ENCODE measurements at regions not wholly inside any gene's neighbourhood (a gene's known extent, or its start where the extent isn't known, plus 50 kb on each side); places are given as distances from the start of the nearest gene placed in this dataset.

DNA sequence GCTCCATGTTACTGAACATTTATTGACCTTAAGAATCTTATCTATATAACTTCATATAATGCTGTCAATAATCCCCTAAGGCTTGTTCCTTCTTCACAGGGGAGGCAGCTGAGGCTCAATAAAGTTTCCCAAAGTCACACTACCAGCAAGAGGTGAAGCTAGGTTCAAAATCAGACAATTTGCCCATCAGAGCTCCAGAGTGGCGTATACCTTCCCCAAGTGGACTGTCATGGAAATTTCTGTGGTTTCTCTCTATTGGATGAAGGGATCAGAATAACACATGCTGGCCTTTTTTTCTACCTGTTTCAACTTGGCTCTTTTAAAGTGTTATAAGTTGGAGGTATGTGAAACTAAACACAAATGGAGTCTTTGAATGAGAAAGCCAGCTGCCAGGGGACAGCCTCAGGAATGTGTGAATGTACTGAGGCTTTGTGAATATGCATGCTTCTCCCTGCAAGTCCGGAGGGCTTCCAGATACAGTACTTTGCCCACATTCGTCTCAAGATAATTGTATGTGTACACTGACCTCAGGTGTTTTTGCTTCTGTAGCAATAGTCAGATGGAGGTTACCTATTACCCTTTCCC is 656.3 kb upstream of the CELF2 start:
- Histone ChIP-seq H3K36me3 (replicated peaks; ENCODE audit: insufficient read depth, low read depth) (no peaks in the 10 kb centered on the region), H2AFZ (no peak overlapping the region), H3K9me2 (replicated peaks; ENCODE audit: insufficient read depth) (no peaks in the 10 kb centered on the region), H3K9me3 (ENCODE audit: low read depth) (no peaks in the 10 kb centered on the region), H3K4me2 (no peak overlapping the region), H3K4me1 (ENCODE audit: insufficient read depth) (no peaks in the 10 kb centered on the region), H3K79me2 (no peaks in the 10 kb centered on the region), H3K27me3 (no peaks in the 10 kb centered on the region), H4K20me1 (ENCODE audit: insufficient read depth, poor library complexity, severe bottlenecking) (no peaks in the 10 kb centered on the region), H3K4me3 (no peak overlapping the region), H3K27ac (no peak overlapping the region)
- no peak for DNase-seq (ENCODE audit: low spot score)
- TF ChIP-seq, protein P1, sequence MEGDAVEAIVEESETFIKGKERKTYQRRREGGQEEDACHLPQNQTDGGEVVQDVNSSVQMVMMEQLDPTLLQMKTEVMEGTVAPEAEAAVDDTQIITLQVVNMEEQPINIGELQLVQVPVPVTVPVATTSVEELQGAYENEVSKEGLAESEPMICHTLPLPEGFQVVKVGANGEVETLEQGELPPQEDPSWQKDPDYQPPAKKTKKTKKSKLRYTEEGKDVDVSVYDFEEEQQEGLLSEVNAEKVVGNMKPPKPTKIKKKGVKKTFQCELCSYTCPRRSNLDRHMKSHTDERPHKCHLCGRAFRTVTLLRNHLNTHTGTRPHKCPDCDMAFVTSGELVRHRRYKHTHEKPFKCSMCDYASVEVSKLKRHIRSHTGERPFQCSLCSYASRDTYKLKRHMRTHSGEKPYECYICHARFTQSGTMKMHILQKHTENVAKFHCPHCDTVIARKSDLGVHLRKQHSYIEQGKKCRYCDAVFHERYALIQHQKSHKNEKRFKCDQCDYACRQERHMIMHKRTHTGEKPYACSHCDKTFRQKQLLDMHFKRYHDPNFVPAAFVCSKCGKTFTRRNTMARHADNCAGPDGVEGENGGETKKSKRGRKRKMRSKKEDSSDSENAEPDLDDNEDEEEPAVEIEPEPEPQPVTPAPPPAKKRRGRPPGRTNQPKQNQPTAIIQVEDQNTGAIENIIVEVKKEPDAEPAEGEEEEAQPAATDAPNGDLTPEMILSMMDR (IDR thresholded peaks at IDR 0.05; ENCODE audit: poor library complexity), result no peak
- TF ChIP-seq EZH2phosphoT487 (IDR thresholded peaks at IDR 0.05; ENCODE audit: low read depth, severe bottlenecking, unreplicated experiment) (no peak), EZH2 (IDR thresholded peaks at IDR 0.05; ENCODE audit: borderline replicate concordance) (no peak)
- 38% methylated on average over 3 of the region's 3 CpGs for whole genome bisulfite sequencing (ENCODE audit: low lambda C conversion rate, missing lambda C conversion rate)

DNA sequence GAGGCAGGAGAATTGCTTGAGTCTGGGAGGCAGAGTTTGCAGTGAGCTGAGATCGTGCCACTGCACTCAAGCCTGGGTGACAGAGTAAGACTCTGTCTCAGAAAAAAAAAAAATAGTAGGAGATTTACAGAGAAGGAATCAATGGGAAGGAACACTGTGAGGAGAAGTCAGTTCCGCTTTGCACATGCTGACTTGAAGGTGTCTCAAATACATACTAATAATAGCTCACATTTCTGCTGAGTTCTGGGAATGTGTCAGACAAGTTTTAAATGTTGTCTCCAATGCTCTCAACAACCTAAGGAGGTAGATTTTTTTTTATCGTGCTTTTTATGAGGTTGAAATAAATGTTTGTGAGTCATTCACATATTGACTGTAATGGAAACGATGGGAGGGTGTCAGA is 654.9 kb upstream of the CELF2 start:
- Histone ChIP-seq H2AFZ (no peak overlapping the region), H3K9me3 (ENCODE audit: low read depth) (no peaks in the 10 kb centered on the region), H4K20me1 (ENCODE audit: insufficient read depth, poor library complexity, severe bottlenecking) (no peaks in the 10 kb centered on the region), H3K27me3 (no peaks in the 10 kb centered on the region), H3K4me2 (no peak overlapping the region), H3K4me1 (ENCODE audit: insufficient read depth) (no peaks in the 10 kb centered on the region), H3K9me2 (replicated peaks; ENCODE audit: insufficient read depth) (no peaks in the 10 kb centered on the region), H3K79me2 (no peaks in the 10 kb centered on the region), H3K36me3 (replicated peaks; ENCODE audit: insufficient read depth, low read depth) (no peaks in the 10 kb centered on the region), H3K4me3 (no peak overlapping the region), H3K27ac (no peak overlapping the region)
- 91% methylated on average over 4 of the region's 4 CpGs for WGBS (ENCODE audit: low lambda C conversion rate, missing lambda C conversion rate)
- no peak for DNase-seq (ENCODE audit: low spot score)
- TF ChIP-seq EZH2 (IDR thresholded peaks at IDR 0.05; ENCODE audit: borderline replicate concordance) (no peak), EZH2phosphoT487 (IDR thresholded peaks at IDR 0.05; ENCODE audit: low read depth, severe bottlenecking, unreplicated experiment) (no peak)
- TF ChIP-seq, protein P1 (IDR thresholded peaks at IDR 0.05; ENCODE audit: poor library complexity), result no peak

GRCh38 chr10:10363217-10363616 is 654.5 kb upstream of the CELF2 start:
- WGBS (ENCODE audit: low lambda C conversion rate, missing lambda C conversion rate), result 94% methylated on average over 6 of the region's 6 CpGs
- no peaks in the 10 kb centered on the region for H3K79me2 ChIP-seq
- H3K9me2 ChIP-seq (replicated peaks; ENCODE audit: insufficient read depth), result no peaks in the 10 kb centered on the region
- H3K27me3 ChIP-seq, result no peaks in the 10 kb centered on the region
- no peaks in the 10 kb centered on the region for H3K9me3 ChIP-seq (ENCODE audit: low read depth)
- TF ChIP-seq, protein P1 (IDR thresholded peaks at IDR 0.05; ENCODE audit: poor library complexity), result no peak
- TF ChIP-seq EZH2 (IDR thresholded peaks at IDR 0.05; ENCODE audit: borderline replicate concordance), result no peak
- TF ChIP-seq EZH2phosphoT487 (IDR thresholded peaks at IDR 0.05; ENCODE audit: low read depth, severe bottlenecking, unreplicated experiment), result no peak
- H3K4me2 ChIP-seq, result no peak overlapping the region
- no peak overlapping the region for H2AFZ ChIP-seq
- H3K4me1 ChIP-seq (ENCODE audit: insufficient read depth), result no peaks in the 10 kb centered on the region
- H3K27ac ChIP-seq, result no peak overlapping the region
- no peaks in the 10 kb centered on the region for H4K20me1 ChIP-seq (ENCODE audit: insufficient read depth, poor library complexity, severe bottlenecking)
- no peak overlapping the region for H3K4me3 ChIP-seq
- no peak for DNase-seq (ENCODE audit: low spot score)
- H3K36me3 ChIP-seq (replicated peaks; ENCODE audit: insufficient read depth, low read depth), result no peaks in the 10 kb centered on the region
